H1 (cell line): ENCODE measurements at regions not wholly inside any gene's neighbourhood (a gene's known extent, or its start where the extent isn't known, plus 50 kb on each side); places are given as distances from the start of the nearest gene placed in this dataset.
A peak's percentile ranks its signal among the peaks of the same experiment; 100 is the strongest.

Experiments
- CTCF ChIA-PET: fragments of 300-600 bp; sonication (Branson Sonifier 250); formaldehyde crosslinking; loops from one replicate; lab custom pipeline; 2021; ENCODE audit not compliant: partially characterized antibody; lab: Charles Lee
- POLR2A ChIA-PET: fragments of 300-600 bp; sonication (Branson Sonifier 250); formaldehyde crosslinking; loops from one replicate; lab custom pipeline; 2021; ENCODE audit warnings: inconsistent platforms; ENCODE audit not compliant: partially characterized antibody; lab: Charles Lee
- DNase-seq, 2 experiments: peaks; one replicate each; pipeline versions ENCODE4 v3.0.0 to v3.0.0-alpha.2; 2010 to 2022; ENCODE audit warnings: low spot score in 2 of 2, low read depth in 1 of 2, mixed read lengths in 1 of 2
- FAIRE-seq: peaks from 2 replicates; lab custom pipeline; 2011; peaks lifted over from hg19 to GRCh38; lab: Jason Lieb, UNC
- H2AFZ ChIP-seq: 2 replicates; pipeline ENCODE4 v1.8.1; 2012; ENCODE audit warnings: low read length, inconsistent platforms
- H2AK5ac ChIP-seq: 2 replicates; pipeline ENCODE4 v1.6.1; 2013; ENCODE audit warnings: low read depth, low read length
- H2BK120ac ChIP-seq: replicated peaks from 2 replicates; pipeline ENCODE3; 2013; ENCODE audit warnings: low read depth, low read length, inconsistent platforms
- H2BK12ac ChIP-seq: 2 replicates; pipeline ENCODE4 v1.6.1; 2013; ENCODE audit warnings: low read depth, low read length
- H2BK15ac ChIP-seq: 2 replicates; pipeline ENCODE4 v1.6.1; 2013; ENCODE audit warnings: low read length
- H2BK20ac ChIP-seq: 2 replicates; pipeline ENCODE4 v1.6.1; 2013; ENCODE audit warnings: low read length
- H2BK5ac ChIP-seq: 2 replicates; pipeline ENCODE4 v1.6.1; 2013; ENCODE audit warnings: low read depth, low read length
- H3K14ac ChIP-seq: 2 replicates; pipeline ENCODE4 v1.6.1; 2013; ENCODE audit warnings: inconsistent platforms; ENCODE audit not compliant: insufficient read length
- H3K18ac ChIP-seq: 2 replicates; pipeline ENCODE4 v1.6.1; 2013; ENCODE audit warnings: low read length; ENCODE audit errors: extremely low read depth
- H3K23ac ChIP-seq: 2 replicates; pipeline ENCODE4 v1.6.1; 2013; ENCODE audit warnings: inconsistent platforms; ENCODE audit not compliant: insufficient read length
- H3K23me2 ChIP-seq: 2 replicates; pipeline ENCODE4 v1.6.1; 2013; ENCODE audit warnings: low read depth, low read length
- H3K27ac ChIP-seq: 2 replicates; pipeline ENCODE4 v1.6.1; 2011; ENCODE audit warnings: low read depth, low read length, inconsistent platforms
- H3K27me3 ChIP-seq, 4 experiments: replicated peaks in 1 of 4; 1 replicate in 1 of 4; 2 replicates in 3 of 4; pipeline versions ENCODE4 v1.6.1 to v1.8.1; 2011 to 2013; ENCODE audit warnings: low read length in 3 of 4, mild to moderate bottlenecking in 3 of 4, inconsistent platforms in 2 of 4, mixed read lengths in 2 of 4, moderate library complexity in 1 of 4; ENCODE audit not compliant: control insufficient read depth in 3 of 4, insufficient read depth in 3 of 4; ENCODE audit errors: extremely low read depth in 1 of 4
- H3K36me3 ChIP-seq, 4 experiments: 2 replicates each; pipeline versions ENCODE4 v1.6.1 to v1.8.1; 2011 to 2013; ENCODE audit warnings: mild to moderate bottlenecking in 4 of 4, low read length in 3 of 4, moderate library complexity in 2 of 4, control low read depth in 1 of 4, inconsistent platforms in 1 of 4; ENCODE audit not compliant: insufficient read depth in 4 of 4, control insufficient read depth in 2 of 4
- H3K4ac ChIP-seq: replicated peaks from 2 replicates; pipeline ENCODE3; 2013; ENCODE audit warnings: low read length, low read depth, mixed read lengths, inconsistent platforms; ENCODE audit not compliant: insufficient read length
- H3K4me1 ChIP-seq, 4 experiments: replicated peaks in 1 of 4; 1 replicate in 1 of 4; 2 replicates in 3 of 4; pipeline versions ENCODE4 v1.6.1 to v1.8.1; 2011 to 2013; ENCODE audit warnings: low read length in 3 of 4, inconsistent platforms in 2 of 4, mixed read lengths in 1 of 4; ENCODE audit not compliant: insufficient read depth in 4 of 4, control insufficient read depth in 3 of 4
- H3K4me2 ChIP-seq, 2 experiments: 2 replicates each; pipeline versions ENCODE4 v1.6.1 to v1.8.1; 2011 to 2013; ENCODE audit warnings: low read depth in 2 of 2, low read length in 2 of 2, control low read depth in 1 of 2, inconsistent platforms in 1 of 2, mild to moderate bottlenecking in 1 of 2; ENCODE audit not compliant: insufficient read depth in 1 of 2
- H3K4me3 ChIP-seq, 4 experiments: fragments of 200-600, 300-600 bp in 1 of 4; sonication (generic), shearing (Covaris generic), sonication (Bioruptor Twin) in 1 of 4; 2 replicates each; pipeline versions ENCODE4 v1.5.1 to v1.8.1; 2011 to 2016; ENCODE audit warnings: low read length in 4 of 4, low read depth in 3 of 4, control low read depth in 2 of 4, inconsistent platforms in 2 of 4, mild to moderate bottlenecking in 2 of 4, mixed read lengths in 1 of 4, moderate library complexity in 1 of 4; ENCODE audit not compliant: insufficient read depth in 2 of 4; ENCODE audit errors: extremely low read depth in 1 of 4
- H3K56ac ChIP-seq: replicated peaks from 2 replicates; pipeline ENCODE3; 2013; ENCODE audit warnings: low read depth, mild to moderate bottlenecking, mixed read lengths, low read length, inconsistent platforms; ENCODE audit not compliant: insufficient read length
- H3K79me1 ChIP-seq: 2 replicates; pipeline ENCODE4 v1.6.1; 2013; ENCODE audit warnings: low read depth, low read length, control low read depth
- H3K79me2 ChIP-seq, 2 experiments: 2 replicates each; pipeline versions ENCODE4 v1.6.1 to v1.8.1; 2012 to 2013; ENCODE audit warnings: low read length in 2 of 2, mild to moderate bottlenecking in 2 of 2, inconsistent platforms in 1 of 2; ENCODE audit not compliant: insufficient read depth in 2 of 2, control insufficient read depth in 1 of 2
- H3K9ac ChIP-seq, 4 experiments: replicated peaks in 1 of 4; 1 replicate in 1 of 4; 2 replicates in 3 of 4; pipeline versions ENCODE4 v1.6.1 to v1.8.1; 2011 to 2013; ENCODE audit warnings: low read depth in 3 of 4, low read length in 3 of 4, control low read depth in 2 of 4, mild to moderate bottlenecking in 2 of 4, moderate library complexity in 2 of 4, inconsistent platforms in 1 of 4; ENCODE audit errors: extremely low read depth in 1 of 4
- H3K9me3 ChIP-seq, 2 experiments: 2 replicates each; pipeline versions ENCODE4 v1.6.1 to v1.8.1; 2012 to 2013; ENCODE audit warnings: mild to moderate bottlenecking in 2 of 2, moderate library complexity in 2 of 2, control low read depth in 1 of 2, inconsistent platforms in 1 of 2, low read depth in 1 of 2, low read length in 1 of 2, mixed read lengths in 1 of 2; ENCODE audit not compliant: insufficient read depth in 2 of 2
- H4K20me1 ChIP-seq, 2 experiments: replicated peaks in 1 of 2; 2 replicates each; pipeline versions ENCODE3 to v1.8.1; 2011 to 2013; ENCODE audit warnings: inconsistent platforms in 2 of 2, low read length in 2 of 2, mild to moderate bottlenecking in 1 of 2; ENCODE audit not compliant: insufficient read depth in 2 of 2, control insufficient read depth in 1 of 2
- H4K5ac ChIP-seq: 2 replicates; pipeline ENCODE4 v1.6.1; 2013; ENCODE audit warnings: low read length, low read depth, mixed read lengths, inconsistent platforms; ENCODE audit not compliant: insufficient read length
- H4K8ac ChIP-seq: 2 replicates; pipeline ENCODE4 v1.8.0; 2013; ENCODE audit warnings: mild to moderate bottlenecking, moderate library complexity, low read length, inconsistent platforms; ENCODE audit not compliant: insufficient read depth; ENCODE audit errors: extremely low read depth
- H4K91ac ChIP-seq: replicated peaks from 2 replicates; pipeline ENCODE3; 2013; ENCODE audit warnings: low read length, mixed read lengths, inconsistent platforms; ENCODE audit not compliant: insufficient read length
- CHD1 ChIP-seq: IDR thresholded peaks from 2 replicates; pipeline ENCODE4 v1.6.1; 2012; ENCODE audit warnings: low read depth, low read length, improper control_type of control experiment
- CTBP2 ChIP-seq: IDR thresholded peaks from 2 replicates; pipeline ENCODE4 v1.7.0; 2011; ENCODE audit warnings: borderline replicate concordance, mild to moderate bottlenecking, moderate library complexity, mixed read lengths, low read length; ENCODE audit not compliant: insufficient read depth, insufficient read length
- EGR1 ChIP-seq: IDR thresholded peaks from 2 replicates; pipeline ENCODE4 v1.6.1; 2011; ENCODE audit warnings: low read depth, low read length, borderline replicate concordance
- HDAC6 ChIP-seq: IDR thresholded peaks from one replicate; pipeline ENCODE4 v1.7.1; 2012; ENCODE audit warnings: low read depth, mild to moderate bottlenecking, inconsistent platforms, low read length, moderate library complexity
- KDM4A ChIP-seq: IDR thresholded peaks from one replicate; pipeline ENCODE4 v1.7.1; 2012; ENCODE audit warnings: low read depth, mild to moderate bottlenecking, moderate library complexity, low read length, inconsistent platforms; ENCODE audit not compliant: severe bottlenecking
- MAX ChIP-seq: IDR thresholded peaks from 2 replicates; pipeline ENCODE4 v1.6.1; 2012; ENCODE audit warnings: inconsistent platforms
- NANOG ChIP-seq: IDR thresholded peaks from 2 replicates; pipeline ENCODE4 v1.6.1; 2011; ENCODE audit warnings: low read length, low read depth, mild to moderate bottlenecking, inconsistent platforms; ENCODE audit not compliant: insufficient read depth, poor library complexity, severe bottlenecking
- POLR2AphosphoS5 ChIP-seq: IDR thresholded peaks from 2 replicates; pipeline ENCODE4 v1.6.1; 2011; ENCODE audit warnings: low read depth, low read length
- SP4 ChIP-seq: IDR thresholded peaks from 2 replicates; pipeline ENCODE4 v1.6.1; 2012; ENCODE audit warnings: low read length, inconsistent platforms
- TAF1 ChIP-seq: IDR thresholded peaks from 2 replicates; pipeline ENCODE4 v1.6.1; 2011; ENCODE audit warnings: mild to moderate bottlenecking, low read depth, low read length
- TEAD4 ChIP-seq: IDR thresholded peaks from 2 replicates; pipeline ENCODE4 v1.6.1; 2012; ENCODE audit warnings: low read depth, low read length, inconsistent platforms, mixed read lengths
- USF2 ChIP-seq: IDR thresholded peaks from 2 replicates; pipeline ENCODE4 v1.6.1; 2011; ENCODE audit warnings: low read length, improper control_type of control experiment
- ZNF274 ChIP-seq: IDR thresholded peaks from 2 replicates; pipeline ENCODE4 v1.7.0; 2012; ENCODE audit warnings: low read length, borderline replicate concordance; ENCODE audit errors: extremely low read depth
- WGBS, 2 experiments: shearing (Covaris generic) in 1 of 2; methylation state at CpG; one replicate each; pipeline versions ENCODE4 v1.1.6 to v1.1.7; 2013 to 2015; ENCODE audit warnings: low lambda C conversion rate in 2 of 2, mixed read lengths in 2 of 2, inconsistent platforms in 1 of 2, low coverage in 1 of 2, missing lambda C conversion rate in 1 of 2; ENCODE audit not compliant: insufficient replicate concordance in 2 of 2, insufficient coverage in 1 of 2, insufficient read length in 1 of 2; ENCODE audit errors: extremely low coverage in 1 of 2, missing lambda C conversion rate in 1 of 2; 5-methylcytosine and 5-hydroxymethylcytosine counted together

- TF ChIP-seq MAX (no peak), TEAD4 (no peak), NANOG (no peak), TAF1 (no peak), POLR2AphosphoS5 (no peak), KDM4A (no peak), HDAC6 (no peak), CTBP2 (no peak), ZNF274 (no peak), CHD1 (no peak), EGR1 (no peak), USF2 (no peak), SP4 (no peak)
- H3K4me1 ChIP-seq: peaks cover 0 to 4% (median 2%) of the 10 kb centered on the region in 4 experiments; a peak in 4 of 7 replicates
- H2AFZ ChIP-seq: peak overlapping the region; percentile 48; the same call in 1 of the 2 replicates
- no peak overlapping the region for H2AK5ac ChIP-seq
- DNase-seq (no peak), FAIRE-seq (no peak)
- peaks cover under 1 to 4% of the 10 kb centered on the region in 2 experiments; a peak in 1 of 4 replicates for H3K9me3 ChIP-seq
- no peak overlapping the region for H3K56ac ChIP-seq
- H2BK20ac ChIP-seq: no peak overlapping the region
- H2BK5ac ChIP-seq: no peak overlapping the region
- no peak overlapping the region; a peak in 1 of 4 replicates for H3K4me2 ChIP-seq
- no peaks in the 10 kb centered on the region for H3K27me3 ChIP-seq
- no peak overlapping the region for H3K18ac ChIP-seq
- H2BK12ac ChIP-seq: no peak overlapping the region
- POLR2A ChIA-PET: no interaction called here
- WGBS, 2 experiments: 80% methylated on average over 1 of the region's 1 CpG; no CpG with 5 or more reads in 1 of the 2 experiments
- H3K4me3 ChIP-seq: peak overlapping the region in 1 of 4 experiments; percentile 11; a peak in 1 of 8 replicates
- H3K14ac ChIP-seq: no peak overlapping the region
- no peaks in the 10 kb centered on the region for H3K36me3 ChIP-seq
- CTCF ChIA-PET: interaction anchor here (1.1 to 1.5 kb wide), 2 partner anchors 8 to 124 kb away, joined by 3 read pairs; no protein-coding TSS in a partner anchor
- H3K9ac ChIP-seq: no peak overlapping the region
- H3K79me1 ChIP-seq: no peaks in the 10 kb centered on the region
- H4K5ac ChIP-seq: no peak overlapping the region
- no peak overlapping the region for H2BK120ac ChIP-seq
- H3K23me2 ChIP-seq: no peaks in the 10 kb centered on the region
- H3K23ac ChIP-seq: no peak overlapping the region
- H4K91ac ChIP-seq: no peak overlapping the region
- H3K4ac ChIP-seq: no peak overlapping the region
- peaks cover 0 to 1% of the 10 kb centered on the region in 2 experiments for H4K20me1 ChIP-seq
- no peak overlapping the region for H2BK15ac ChIP-seq
- H4K8ac ChIP-seq: no peak overlapping the region
- no peak overlapping the region for H3K27ac ChIP-seq
- no peaks in the 10 kb centered on the region for H3K79me2 ChIP-seq
These were observed 91.4 kb upstream of the CTSC start for GRCh38 chr11:88428959-88429358.
